Right cardiac atrium (tissue), 5 donors: ENCODE measurements at regions not wholly inside any gene's neighbourhood (a gene's known extent, or its start where the extent isn't known, plus 50 kb on each side); places are given as distances from the start of the nearest gene placed in this dataset.

Experiments
- ATAC-seq, 2 donors: fragments of 200-7000 bp; cut with Tn5 transposase; one replicate each; pipeline versions ENCODE4 v1.8.0 to v1.9.1; 2020; ENCODE audit warnings: moderate library complexity in 2 of 2, mild to moderate bottlenecking in 1 of 2
- DNase-seq, 3 donors: peaks; one replicate each; pipeline ENCODE4 v3.0.0-alpha.2; 2020
- H3K27ac ChIP-seq: one replicate; pipeline ENCODE4 v1.5.1; 2013; ENCODE audit warnings: mild to moderate bottlenecking, low read length, control low read depth, moderate library complexity
- H3K27me3 ChIP-seq: one replicate; pipeline ENCODE4 v1.6.1; 2013; ENCODE audit not compliant: control insufficient read depth, insufficient read depth
- H3K4me1 ChIP-seq: one replicate; pipeline ENCODE4 v1.6.1; 2013; ENCODE audit warnings: low read length; ENCODE audit not compliant: control insufficient read depth, insufficient read depth
- H3K4me3 ChIP-seq: one replicate; pipeline ENCODE4 v1.5.1; 2013; ENCODE audit warnings: low read length, control low read depth
- H3K9me3 ChIP-seq: one replicate; pipeline ENCODE4 v1.6.1; 2013; ENCODE audit warnings: low read length; ENCODE audit not compliant: control insufficient read depth
- WGBS: extraction: QIAGEN DNeasy Blood & Tissue Kit; methylation state at CpG from one replicate; pipeline ENCODE4 v1.1.7; 2013; 5-methylcytosine and 5-hydroxymethylcytosine counted together
- intact Hi-C, 4 donors: fragments of 100-400 bp; cut with DNase I; formaldehyde crosslinking; loops; one replicate each; pipeline versions ENCODE4 v1.11.0 to v1.14.0; 2022 to 2023
- donor health status: healthy with polysubstance abuse.
- donor health status: DM: no; HTN: yes; CAD: no.
- donor health status: DM: no; HTN: no; CAD: no.
- donor health status: DM: no; HTN: yes; CAD: no; lungs with severe emphysema.
- donor health status: DM: yes; HTN: yes; CAD: no.

GRCh38 chr2:172295677-172296076 lies 131.7 kb upstream of the ITGA6 start:
- ATAC-seq: no peak
- Histone ChIP-seq H3K9me3 (no peaks in the 10 kb centered on the region), H3K27ac (no peak overlapping the region), H3K4me1 (peaks cover 2% of the 10 kb centered on the region), H3K27me3 (no peaks in the 10 kb centered on the region), H3K4me3 (no peak overlapping the region)
- intact Hi-C loops: no loop called here
- DNase-seq: no peak
- WGBS: 62% methylated on average over 4 of the region's 4 CpGs

GRCh38 chr2:172296267-172297046 lies 130.9 kb upstream of the ITGA6 start:
- 66% methylated on average over 6 of the region's 6 CpGs for WGBS

GRCh38 chr2:172297531-172297930 lies 129.9 kb upstream of the ITGA6 start:
- Histone ChIP-seq H3K27me3 (no peaks in the 10 kb centered on the region), H3K27ac (no peak overlapping the region), H3K4me3 (no peak overlapping the region), H3K9me3 (no peaks in the 10 kb centered on the region), H3K4me1 (peaks cover 2% of the 10 kb centered on the region)
- 75% methylated on average over 3 of the region's 3 CpGs for WGBS
- no peak for ATAC-seq
- no peak for DNase-seq
- intact Hi-C loops: no loop called here

More at GRCh38 chr2:172296267-172297046, 130.9 kb upstream of the ITGA6 start:
- Histone ChIP-seq H3K4me1 (peaks cover 2% of the 10 kb centered on the region), H3K4me3 (no peak overlapping the region), H3K9me3 (no peaks in the 10 kb centered on the region), H3K27me3 (no peaks in the 10 kb centered on the region), H3K27ac (no peak overlapping the region)
- DNase-seq (no peak), ATAC-seq (no peak)
- intact Hi-C loops: no loop called here

DNA sequence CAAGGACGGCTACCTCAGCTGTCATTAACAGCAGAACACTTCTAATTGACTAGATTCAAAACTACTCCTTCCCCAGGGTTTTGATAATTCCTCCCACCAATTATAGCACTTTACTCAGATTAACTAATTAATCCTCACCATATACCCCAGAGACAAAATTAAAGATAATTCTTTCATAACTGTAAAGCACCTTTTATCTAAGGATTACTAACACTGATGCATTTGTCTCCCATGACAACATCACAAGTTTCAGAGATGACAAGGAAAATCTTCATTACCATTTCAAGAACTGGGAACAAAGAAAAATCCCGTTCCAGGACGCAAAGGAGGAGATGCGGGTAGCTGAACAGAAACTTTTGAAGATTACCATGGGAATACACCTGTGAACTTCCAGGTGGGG lies 129.4 kb upstream of the ITGA6 start:
- DNase-seq (no peak), ATAC-seq (no peak)
- WGBS: 84% methylated on average over 4 of the region's 4 CpGs
- Histone ChIP-seq H3K9me3 (no peaks in the 10 kb centered on the region), H3K4me1 (peaks cover 2% of the 10 kb centered on the region), H3K4me3 (no peak overlapping the region), H3K27me3 (no peaks in the 10 kb centered on the region), H3K27ac (no peak overlapping the region)
- intact Hi-C loops: no loop called here

GRCh38 chr2:172299741-172300140 lies 127.6 kb upstream of the ITGA6 start:
- intact Hi-C loops: no loop called here
- 43% methylated on average over 5 of the region's 5 CpGs for WGBS
- no peak for ATAC-seq

DNA sequence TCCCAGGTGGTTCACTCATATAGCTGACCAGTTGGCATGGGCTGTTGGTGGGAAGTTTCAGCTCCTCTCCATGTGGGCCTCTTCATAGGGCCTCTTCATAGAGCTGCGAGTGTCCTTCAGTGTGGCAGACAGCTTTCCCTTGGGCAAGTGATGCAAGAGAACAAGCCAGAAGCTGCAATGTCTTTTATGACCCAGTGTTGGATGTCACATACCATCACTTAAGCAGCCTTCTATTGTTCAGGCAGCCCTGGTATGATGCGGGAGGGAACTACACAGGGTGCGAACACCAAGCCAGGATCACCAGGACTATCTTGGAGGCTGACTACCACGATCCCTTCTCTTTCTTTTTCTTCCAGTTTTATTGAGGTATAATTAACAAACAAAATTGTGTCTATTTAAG lies 126.5 kb upstream of the ITGA6 start:
- 98% methylated on average over 4 of the region's 4 CpGs for WGBS
- no peaks in the 10 kb centered on the region for H3K27me3 ChIP-seq
- H3K27ac ChIP-seq: no peak overlapping the region
- no peak for DNase-seq
- ATAC-seq: no peak
- no peak overlapping the region for H3K4me3 ChIP-seq
- no peaks in the 10 kb centered on the region for H3K9me3 ChIP-seq
- H3K4me1 ChIP-seq: peaks cover 1% of the 10 kb centered on the region
- intact Hi-C loops: no loop called here

More at GRCh38 chr2:172299741-172300140, 127.6 kb upstream of the ITGA6 start:
- Histone ChIP-seq H3K27me3 (no peaks in the 10 kb centered on the region), H3K4me1 (peaks cover 2% of the 10 kb centered on the region), H3K9me3 (no peaks in the 10 kb centered on the region), H3K27ac (no peak overlapping the region), H3K4me3 (no peak overlapping the region)
- DNase-seq: peak in 2 of 3 donors; percentile 20 to 42

DNA sequence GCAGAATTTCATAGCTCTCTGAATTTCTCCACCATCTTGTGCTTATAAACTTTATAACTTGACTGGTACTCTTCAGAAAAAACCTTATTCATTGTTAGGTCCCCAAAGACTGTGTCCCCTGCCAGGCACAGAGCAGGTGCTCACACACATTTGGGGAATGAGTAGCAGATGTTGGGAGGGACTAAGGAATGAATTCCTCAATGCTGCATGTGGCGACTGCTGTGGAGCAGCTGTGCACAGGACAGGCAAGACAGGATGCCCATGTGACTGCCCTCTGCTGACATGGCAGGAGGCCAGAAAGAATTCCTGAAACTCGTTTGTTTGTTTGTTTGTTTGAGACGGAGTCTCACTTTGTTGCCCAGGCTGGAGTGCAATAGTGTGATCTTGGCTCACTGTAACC lies 122.3 kb upstream of the ITGA6 start:
- WGBS: 53% methylated on average over 3 of the region's 3 CpGs
- intact Hi-C loops: no loop called here
- no peak overlapping the region for H3K27ac ChIP-seq
- H3K4me1 ChIP-seq: no peaks in the 10 kb centered on the region
- no peaks in the 10 kb centered on the region for H3K27me3 ChIP-seq
- DNase-seq (no peak), ATAC-seq (no peak)
- H3K9me3 ChIP-seq: no peaks in the 10 kb centered on the region
- H3K4me3 ChIP-seq: no peak overlapping the region

GRCh38 chr2:172307800-172308199 lies 119.6 kb upstream of the ITGA6 start:
- DNase-seq: peak; percentile 63 to 70 (median 66)
- no peaks in the 10 kb centered on the region for H3K4me1 ChIP-seq
- peak overlapping the region; percentile 78 for H3K27ac ChIP-seq
- no peak overlapping the region for H3K4me3 ChIP-seq
- H3K27me3 ChIP-seq: no peaks in the 10 kb centered on the region
- peak; percentile 72 to 85 for ATAC-seq
- intact Hi-C loops: no loop called here
- no peaks in the 10 kb centered on the region for H3K9me3 ChIP-seq
- WGBS: 8% methylated on average over 1 of the region's 1 CpG

- DNase-seq: peak in 1 of 3 donors; percentile 51
- 66% methylated on average over 9 of the region's 9 CpGs for WGBS
Observed at GRCh38 chr2:172308253-172308935, 119.0 kb upstream of the ITGA6 start.

DNA sequence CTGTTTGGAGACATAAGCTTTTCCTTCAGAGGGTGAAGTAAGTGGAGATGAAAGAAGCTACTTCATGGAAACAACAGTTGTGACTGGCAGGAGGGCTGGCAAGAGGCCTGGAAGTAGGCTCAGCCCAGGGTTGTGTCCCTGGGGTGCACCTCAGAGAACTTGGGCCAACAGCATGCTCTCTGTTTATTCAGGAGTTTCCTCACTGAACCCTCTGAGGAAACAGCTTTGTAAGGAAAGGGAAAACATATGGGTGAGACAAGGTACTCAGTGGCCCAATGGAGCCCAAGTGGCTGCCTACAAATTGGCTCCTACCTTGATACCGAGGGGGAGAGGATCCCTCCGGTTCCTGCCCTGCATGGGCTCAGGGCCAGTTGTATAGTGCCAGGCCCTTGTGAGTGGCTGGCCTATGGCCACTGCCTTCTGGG lies 115.5 kb upstream of the ITGA6 start:
- H3K9me3 ChIP-seq: no peaks in the 10 kb centered on the region
- H3K4me3 ChIP-seq: no peak overlapping the region
- WGBS: 66% methylated on average over 2 of the region's 2 CpGs
- H3K4me1 ChIP-seq: no peaks in the 10 kb centered on the region
- peak; percentile 81 to 87 for ATAC-seq
- no peaks in the 10 kb centered on the region for H3K27me3 ChIP-seq
- peak; percentile 66 to 82 (median 77) for DNase-seq
- H3K27ac ChIP-seq: peak overlapping the region; percentile 31
- intact Hi-C loops: no loop called here

More at GRCh38 chr2:172308253-172308935, 119.0 kb upstream of the ITGA6 start:
- H3K27ac ChIP-seq: peak overlapping the region; percentile 78
- no peaks in the 10 kb centered on the region for H3K4me1 ChIP-seq
- no peaks in the 10 kb centered on the region for H3K27me3 ChIP-seq
- no peak overlapping the region for H3K4me3 ChIP-seq
- ATAC-seq: peak; percentile 15 to 34
- intact Hi-C loops: no loop called here
- H3K9me3 ChIP-seq: no peaks in the 10 kb centered on the region

- intact Hi-C loops: no loop called here
- H3K9me3 ChIP-seq: no peaks in the 10 kb centered on the region
- ATAC-seq: no peak
- no peaks in the 10 kb centered on the region for H3K27me3 ChIP-seq
- H3K4me3 ChIP-seq: no peak overlapping the region
- no peaks in the 10 kb centered on the region for H3K4me1 ChIP-seq
- 72% methylated on average over 8 of the region's 8 CpGs for WGBS
- H3K27ac ChIP-seq: no peak overlapping the region
- no peak for DNase-seq
Observed at GRCh38 chr2:172313715-172314341, 113.6 kb upstream of the ITGA6 start.
